SKM-1 treated with dmso at 0.1 percent for 144 hours (cell line): ENCODE measurements at regions not wholly inside any gene's neighbourhood (a gene's known extent, or its start where the extent isn't known, plus 50 kb on each side); places are given as distances from the start of the nearest gene placed in this dataset.

Source experiments
- DNase-seq: peaks from one replicate; lab custom pipeline; 2025; ENCODE audit not compliant: unreplicated experiment; lab: John Stamatoyannopoulos, UW

DNA sequence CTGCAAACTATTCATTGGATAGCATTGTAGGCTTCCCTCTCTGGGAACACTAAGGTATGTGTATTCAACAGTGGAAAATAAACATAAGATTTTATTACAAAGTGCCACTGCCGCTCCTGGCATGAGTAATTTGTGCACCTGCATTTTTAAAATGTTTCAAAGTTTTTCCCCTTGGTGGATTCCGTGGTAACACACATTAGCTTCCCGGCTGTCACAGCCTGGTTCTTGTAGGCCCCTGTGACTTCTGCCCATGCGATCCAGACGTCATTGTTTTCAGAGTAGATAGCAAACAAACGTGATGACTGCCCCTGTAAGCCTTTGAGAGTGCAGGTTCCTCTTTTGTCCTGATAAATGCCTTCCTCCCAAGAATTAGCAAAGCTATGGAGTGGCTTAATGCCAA, 421.0 kb downstream of the ZNF521 start:
- no peak for DNase-seq

DNA sequence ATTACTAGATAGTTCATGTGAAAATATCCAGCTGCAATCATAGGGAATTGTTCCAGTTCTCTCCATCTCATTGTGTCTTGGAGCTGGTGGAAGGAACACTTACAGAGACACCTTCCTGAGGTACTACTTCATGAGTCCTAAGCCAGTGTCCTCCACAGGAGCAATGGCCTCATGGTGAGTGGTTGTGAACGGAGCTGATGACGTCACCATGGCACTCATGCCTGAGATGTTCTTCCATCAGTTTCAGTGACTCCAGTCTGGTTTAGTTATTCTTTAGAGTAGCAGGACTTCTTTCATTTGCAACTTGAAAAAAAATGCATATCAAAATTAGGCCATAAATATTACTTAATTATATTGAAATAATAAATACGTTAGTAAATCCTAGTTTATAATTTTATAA, 418.6 kb downstream of the ZNF521 start:
- DNase-seq = no peak

DNA sequence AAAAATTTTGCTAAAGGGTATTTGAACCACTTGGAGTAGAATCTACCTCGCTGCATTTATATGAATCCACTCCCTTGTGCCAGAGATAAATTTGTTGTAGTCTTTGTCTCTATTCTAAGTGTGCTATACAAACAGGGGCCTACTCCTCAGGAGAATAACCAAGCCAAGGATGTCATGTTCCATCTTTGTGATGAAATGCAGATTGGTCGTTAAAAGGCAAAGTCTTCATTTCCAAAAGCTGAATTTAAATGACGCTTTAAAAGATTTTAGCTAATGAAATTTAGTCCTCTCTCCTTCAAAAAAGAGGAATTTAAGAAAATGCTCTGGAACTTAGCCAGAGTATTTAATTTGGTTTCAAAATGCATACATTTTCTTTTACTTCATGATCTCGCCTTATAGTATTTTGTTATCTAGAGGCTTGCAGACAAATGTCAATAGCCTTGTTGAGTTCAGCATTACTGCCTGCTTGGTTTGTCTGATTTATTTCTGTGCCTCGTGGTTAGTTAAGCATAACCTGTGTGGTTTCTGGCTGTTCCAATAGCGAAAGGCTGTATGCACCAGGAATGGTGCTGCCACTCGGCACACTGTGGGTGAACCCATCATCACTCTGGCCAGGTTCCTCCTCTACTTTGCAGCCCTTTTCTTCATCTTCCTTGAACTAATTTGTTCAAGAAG, 417.6 kb downstream of the ZNF521 start:
- DNase-seq = no peak

DNA sequence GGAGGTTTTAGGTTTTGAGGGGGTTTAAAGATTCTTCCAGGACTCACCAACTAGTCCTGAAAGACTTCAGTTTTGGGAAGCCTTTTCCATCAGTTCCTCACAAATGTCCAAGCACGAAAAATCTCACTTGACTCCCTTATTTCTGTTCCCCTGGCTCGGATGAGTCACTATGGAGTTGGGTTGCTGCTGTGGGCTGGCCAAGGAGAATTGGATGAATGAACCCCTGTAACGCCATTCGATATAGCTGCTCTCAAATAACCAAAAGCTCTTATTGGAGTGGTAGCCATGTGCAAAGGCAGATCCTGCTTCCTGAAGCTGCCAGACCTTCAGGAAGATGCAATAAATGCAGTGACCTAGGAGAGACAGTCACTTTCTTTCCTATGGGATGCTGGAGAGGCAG, 417.0 kb downstream of the ZNF521 start:
- no peak for DNase-seq

DNA sequence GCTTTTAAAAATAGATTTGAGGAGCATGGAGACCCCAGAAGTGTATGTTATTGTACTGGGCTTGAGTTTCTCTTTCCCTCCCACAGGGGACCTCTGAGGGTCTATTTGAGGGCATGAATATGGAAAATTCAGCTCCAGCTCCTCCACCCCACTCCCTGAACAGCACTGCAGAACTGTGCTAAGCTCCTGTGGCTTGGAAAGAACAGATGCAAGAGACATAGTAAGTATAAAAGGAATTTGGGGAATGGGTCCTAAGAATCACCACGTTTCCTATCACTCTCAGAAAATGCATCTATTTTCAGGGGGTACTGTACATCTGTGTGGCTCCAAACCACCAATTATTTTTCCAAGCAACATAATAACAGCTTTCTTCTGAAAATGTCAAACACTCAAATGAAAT, 416.1 kb downstream of the ZNF521 start:
- DNase-seq = no peak

DNA sequence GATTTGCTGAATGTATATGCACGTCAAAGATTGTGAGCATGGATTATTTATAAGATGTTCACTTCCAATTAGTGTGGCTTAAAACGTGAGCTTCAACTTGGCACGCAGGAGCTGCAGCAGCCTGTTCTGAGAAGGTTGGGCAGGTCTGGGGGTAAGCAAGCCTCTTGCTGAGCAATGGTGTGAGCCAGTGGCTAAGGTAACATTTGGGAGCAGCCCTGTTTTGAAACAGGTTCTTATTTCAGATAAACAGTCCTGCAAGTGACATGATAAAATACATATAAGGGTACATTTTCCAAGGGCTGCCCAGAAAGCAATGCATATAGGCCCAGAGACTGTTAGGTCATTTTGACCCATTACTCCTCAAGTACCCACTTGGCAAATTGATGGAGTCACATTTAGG, 415.3 kb downstream of the ZNF521 start:
- DNase-seq = no peak

DNA sequence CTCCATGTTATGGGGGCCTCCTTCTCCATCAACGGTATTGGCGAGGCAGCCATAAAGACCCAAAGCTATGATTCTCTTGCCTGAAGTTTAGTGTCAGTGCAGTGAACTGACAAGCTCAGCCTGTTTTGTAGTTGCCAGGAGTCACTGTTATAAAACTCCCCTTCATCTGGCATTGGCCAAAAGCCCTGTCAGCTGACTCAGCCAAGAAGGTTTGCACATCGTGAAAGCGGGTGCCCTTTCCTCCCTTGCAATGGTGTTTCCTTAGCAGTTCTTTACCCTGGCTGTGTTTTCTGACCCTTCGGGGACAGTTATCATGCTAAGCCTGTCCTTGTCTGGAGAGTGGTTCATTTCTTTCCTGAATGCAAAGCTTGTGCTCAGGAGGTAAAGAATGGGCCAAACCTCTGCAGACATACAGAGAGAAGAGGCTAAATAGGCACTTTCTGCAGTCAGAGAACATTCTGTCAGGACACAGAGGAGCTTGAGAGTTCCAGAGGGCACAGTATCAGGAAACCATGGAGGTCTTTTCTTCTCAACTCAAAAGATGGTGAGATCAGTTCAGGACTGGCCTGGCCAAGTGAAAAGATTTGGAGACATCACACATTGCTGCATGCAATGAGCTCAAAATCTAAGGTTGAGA, 414.2 kb downstream of the ZNF521 start:
- no peak for DNase-seq

DNA sequence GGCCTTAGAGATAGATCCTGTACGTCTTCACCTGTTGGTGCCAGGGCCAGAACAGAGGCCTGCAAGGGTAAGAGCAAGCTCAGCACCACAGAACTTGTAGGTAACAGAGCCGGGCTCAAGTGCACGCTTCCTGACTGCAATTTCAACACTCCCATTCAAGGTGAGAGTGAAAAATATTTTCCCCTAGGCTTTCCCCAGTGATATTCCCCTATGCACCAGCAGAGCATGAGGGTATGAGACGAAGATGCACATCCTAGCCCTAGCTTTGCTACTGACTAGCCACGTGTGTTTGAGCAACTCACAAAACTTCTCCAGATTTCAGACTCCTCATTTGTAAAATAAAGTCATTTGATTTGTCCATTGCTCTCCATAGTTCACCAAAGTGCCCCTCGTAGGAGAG, 411.6 kb downstream of the ZNF521 start:
- DNase-seq = no peak

DNA sequence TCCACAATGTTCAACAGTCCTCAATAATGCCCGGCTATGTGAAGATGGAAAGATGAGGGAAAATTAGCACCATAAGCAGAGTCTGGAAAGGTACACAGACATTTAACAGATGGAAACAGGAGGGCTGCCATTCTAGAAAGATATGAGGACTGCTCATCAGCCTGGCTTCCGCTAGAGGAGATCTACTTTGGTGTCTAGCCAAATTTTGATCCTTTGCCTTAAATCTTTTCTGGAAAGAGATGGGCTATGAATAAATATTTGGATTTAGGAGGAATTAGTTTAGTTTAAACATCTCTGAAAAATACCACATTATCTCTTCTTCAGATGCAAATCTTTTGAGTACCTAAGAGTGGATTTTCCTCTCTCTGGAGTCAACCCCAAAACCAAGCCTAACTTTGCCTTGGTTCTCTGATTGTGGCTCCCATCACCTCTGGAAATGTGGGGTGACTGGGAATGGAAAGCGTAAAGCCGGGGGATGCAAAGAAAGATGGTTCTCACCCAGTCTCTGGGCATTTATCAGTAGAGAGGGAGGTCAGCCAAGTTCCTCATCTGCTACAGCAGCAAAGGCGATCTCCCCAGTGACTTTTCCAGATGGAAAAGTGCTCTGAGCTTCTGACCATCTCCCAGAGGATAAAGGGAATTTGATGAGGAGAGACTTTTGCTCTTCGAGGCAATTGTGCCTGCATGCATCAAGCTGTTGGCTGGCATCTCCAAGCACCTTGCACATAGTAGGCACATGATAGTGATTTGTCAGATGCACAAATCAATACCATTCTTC, 410.6 kb downstream of the ZNF521 start:
- DNase-seq = no peak

DNA sequence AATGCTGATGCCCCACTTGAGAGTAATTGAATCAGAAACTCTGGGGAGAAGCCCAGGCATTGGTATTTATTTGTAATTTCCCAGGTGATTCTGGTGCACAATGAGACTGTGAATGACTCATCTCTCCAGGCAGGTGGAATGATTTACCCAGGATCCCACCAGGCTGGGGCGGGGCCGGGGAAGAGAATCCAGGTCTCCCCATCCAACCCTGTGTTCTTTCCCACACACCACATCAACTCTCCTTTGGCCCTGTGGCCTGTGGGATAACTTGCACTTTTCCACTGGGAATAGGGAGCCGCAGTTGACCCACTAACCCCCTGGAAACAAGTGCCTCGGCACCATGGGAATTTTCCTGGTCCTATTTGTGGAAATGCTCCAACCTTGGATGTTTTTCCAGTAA, 409.8 kb downstream of the ZNF521 start:
- no peak for DNase-seq

DNA sequence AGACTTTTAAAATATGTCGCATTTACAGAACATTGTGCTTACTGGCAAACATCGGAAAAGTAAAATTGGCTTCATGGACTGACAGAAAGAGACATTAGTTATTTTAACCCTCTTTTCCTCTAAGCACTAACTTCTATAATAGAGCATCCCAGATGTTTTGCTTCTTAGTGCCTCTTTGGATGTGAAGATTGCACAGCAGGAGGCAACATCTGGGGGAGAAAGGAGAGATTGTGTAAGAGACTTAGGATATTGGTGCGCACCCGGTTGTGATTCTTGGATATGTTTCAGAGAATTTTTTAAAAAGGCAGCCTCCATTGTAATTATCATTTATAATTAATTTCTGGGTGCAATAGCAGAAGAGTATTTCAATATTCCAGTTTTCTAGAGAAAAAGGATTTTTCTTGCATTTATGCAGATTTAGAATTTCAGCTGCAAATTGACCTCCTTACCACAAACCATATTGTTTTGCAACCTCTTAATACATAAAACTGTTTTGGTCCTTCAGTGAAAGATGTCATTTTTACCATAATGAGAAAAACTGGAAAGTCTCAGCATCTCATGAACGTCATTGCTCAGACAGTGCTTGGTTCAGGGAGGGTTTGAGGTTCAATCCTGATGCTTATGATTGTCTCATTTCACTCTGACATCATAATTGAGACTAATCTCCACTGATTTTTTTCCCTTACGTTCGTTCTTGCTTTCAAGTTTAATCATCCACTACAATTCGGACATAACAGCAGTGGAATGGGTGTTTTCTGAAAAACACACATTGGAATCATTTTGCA, 404.3 kb downstream of the ZNF521 start:
- no peak for DNase-seq

DNA sequence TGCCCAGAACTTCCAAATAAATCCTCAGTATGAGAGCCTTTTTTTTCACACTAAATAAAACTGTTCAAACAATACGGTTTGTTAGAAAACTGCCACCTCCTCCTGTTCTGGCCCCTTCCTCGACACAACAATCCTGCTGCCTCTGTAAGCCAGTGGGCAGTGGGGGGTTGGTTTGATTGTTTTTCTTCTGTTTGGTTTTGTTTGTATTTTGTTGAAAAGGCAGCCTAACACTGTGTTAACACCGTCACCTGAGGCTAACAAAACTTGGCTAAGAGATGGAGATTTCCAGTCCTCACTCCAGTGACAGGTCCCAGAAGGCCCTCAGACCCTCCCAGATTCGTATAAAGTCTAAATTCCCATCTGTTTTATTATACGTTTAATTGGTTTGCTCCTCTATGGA, 402.1 kb downstream of the ZNF521 start:
- DNase-seq = no peak

DNA sequence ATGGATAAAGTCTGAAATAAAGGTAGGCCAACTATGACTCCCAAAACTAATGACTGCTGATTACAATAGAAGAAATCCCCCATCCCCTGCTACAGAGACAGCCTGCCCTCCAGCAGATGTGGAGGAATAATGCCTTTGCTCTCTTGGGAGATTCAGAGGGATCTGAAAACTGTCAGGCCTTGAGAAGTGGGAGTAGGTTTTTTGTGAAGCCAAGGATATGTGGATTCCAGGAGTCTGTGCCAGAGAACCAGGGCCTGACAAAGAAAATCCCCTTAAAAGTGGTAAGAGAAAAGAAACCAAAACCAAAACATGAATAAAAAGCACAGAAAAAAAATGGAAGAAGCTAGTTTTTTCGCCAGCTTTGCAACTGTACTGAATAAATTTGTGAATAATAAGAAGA, 397.6 kb downstream of the ZNF521 start:
- DNase-seq = no peak

DNA sequence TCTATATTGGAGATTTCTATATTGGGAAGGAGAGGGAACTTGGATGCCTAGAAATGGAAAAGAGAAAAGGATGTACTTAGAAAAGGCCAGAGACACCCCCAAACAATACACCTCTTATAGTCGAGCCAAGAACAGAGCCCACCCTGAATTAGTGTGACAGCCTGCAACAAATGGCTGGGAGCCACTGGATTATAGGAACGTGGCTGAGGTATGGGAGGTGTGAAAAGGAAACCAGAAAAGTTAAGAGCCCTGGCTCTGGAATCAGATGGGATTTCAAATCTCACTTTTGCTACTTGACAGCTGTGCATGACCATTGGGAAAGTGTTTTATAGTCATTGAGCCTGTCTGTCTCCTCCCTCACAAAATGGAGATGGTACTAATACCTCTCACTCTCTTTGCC, 394.0 kb downstream of the ZNF521 start:
- DNase-seq = no peak

DNA sequence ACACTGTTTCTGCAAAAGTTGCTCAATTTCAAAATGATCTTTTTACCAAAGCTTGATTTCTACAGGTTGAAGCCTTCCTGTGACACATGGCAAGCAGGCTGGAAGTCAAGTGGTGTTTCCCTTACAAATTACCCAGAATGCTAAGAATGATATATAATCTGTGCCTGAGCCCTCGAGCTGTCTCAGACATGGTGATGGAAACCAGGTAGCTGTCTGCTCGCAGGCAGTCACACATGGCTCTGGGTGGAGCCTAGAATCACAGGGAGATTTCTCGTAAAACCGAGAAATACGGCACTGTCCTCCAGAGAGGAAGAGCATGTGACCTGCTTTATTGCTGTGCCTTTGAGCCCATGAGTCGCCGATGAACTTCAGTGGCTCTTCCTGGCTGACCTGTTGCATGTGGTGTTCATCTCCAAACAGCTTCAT, 392.9 kb downstream of the ZNF521 start:
- no peak for DNase-seq

DNA sequence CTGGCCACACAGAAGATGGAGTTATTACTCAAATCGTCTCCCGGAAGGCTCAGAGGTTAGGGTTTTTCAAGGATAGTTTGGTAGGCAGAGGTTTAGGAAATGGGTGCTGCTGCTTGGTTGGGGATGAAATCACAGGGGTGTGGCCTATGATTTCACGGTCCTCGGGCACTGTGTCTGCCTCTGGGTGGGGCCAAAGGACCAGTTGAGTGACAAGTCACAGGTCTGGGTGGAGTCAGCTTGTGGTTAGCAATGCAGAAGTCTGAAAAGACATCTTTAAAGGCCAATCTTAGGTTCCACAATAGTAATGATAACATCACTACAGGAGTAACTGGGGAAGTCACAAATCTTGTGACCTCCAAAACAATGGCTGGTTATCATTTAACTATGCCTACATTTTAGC, 387.8 kb downstream of the ZNF521 start:
- DNase-seq = peak; percentile 1

DNA sequence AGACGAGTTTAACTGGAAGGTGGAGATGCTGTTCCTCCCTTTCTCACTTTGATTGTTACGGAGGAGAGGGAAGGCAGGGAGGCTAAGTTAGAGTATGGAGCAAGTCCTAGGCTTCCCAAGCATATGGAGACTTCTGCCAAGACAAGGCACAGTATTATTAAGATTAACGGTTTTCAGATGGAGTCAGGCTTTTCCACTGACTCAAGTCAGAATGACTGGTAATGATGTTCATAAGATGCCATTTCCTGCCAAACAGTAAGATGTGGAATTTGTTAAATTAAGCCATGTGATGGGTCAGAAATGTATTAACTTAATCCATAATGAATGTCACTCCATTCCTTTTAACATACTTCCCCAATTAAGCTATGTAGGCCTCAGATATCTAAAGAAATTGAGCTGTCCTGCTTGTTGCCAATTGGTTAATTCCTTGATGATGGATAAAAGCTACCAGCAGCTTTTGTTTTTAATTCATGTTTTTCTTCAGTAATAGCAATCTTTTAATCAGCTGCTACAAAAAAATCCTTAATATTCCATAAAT, 383.7 kb downstream of the ZNF521 start:
- no peak for DNase-seq

DNA sequence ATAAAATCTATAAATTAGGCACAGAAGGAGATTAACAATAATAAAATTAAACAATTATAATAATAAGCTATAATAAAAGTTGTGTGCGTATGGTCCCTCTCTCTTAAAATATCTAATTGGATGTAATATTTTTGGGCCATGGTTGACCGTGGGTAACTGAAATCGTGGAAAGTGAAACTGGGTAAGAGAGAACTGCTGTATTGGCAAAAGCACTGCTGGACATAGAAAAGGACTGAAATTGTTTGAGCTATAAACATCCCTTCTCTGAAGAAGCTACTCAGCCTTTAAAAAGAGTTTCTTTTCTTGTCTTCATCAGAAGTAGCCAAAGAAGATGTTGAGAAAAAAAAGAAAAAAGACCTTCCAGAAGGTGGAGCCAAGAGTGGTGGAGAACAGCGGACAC, 379.4 kb downstream of the ZNF521 start:
- no peak for DNase-seq

DNA sequence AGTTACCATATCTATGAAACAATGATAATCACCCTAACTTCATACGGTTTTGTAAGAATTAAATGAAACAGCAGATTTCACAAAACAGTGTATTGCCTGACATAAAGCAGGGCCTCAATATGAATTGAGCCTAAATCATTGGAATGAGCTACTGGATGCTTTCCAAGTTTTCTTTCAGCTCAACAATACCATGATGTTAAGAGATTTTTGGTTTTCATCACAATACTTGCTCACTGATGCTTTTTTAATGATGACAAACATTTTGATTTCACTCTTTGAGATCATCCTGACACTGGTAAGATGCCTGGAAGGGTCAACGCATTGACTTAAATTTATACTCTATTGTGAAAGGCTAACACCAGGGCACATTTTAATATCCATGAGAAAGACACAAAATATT, 377.5 kb downstream of the ZNF521 start:
- DNase-seq = no peak

DNA sequence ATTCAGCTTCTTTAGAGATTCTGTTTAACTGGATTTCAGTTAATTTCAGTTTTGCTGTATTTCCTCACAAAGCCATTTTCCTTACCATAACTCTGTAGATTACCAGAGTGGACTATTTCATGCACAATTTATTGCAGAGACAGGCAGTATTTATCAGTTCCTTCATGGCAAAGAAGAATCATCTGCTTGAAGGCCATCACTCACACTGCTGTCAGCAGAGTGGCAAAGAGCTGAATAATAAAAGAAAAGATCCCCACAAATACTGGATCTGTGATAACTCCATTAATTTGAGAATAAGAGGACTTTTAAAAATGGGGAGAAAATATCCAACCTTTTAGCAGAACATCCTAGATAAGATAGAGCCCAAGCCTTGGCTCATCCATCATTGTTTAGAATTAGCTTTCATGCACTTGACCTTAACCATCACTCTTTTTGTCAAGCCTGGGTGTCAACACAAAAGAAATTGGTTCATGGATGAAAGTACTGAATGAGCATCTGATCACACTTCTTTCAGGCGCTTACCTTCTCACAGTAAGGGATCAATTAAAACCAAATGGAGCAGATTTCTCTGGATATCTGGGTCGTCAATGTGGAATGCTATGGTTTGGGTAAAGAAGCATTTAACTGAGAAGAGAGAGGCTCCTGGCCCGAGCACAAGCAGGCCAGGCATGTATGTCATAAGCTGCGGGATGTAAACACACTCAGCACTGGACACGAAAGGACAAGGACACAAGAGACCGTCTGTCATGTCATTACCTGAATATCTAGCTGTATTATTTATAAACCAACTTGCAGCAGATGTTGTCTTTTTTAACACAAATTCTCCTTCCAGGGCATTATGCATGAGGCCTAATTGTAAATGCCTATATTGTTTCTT, 376.2 kb downstream of the ZNF521 start:
- no peak for DNase-seq
